ENCODE measurements at regions not wholly inside any gene's neighbourhood (a gene's known extent, or its start where the extent isn't known, plus 50 kb on each side); places are given as distances from the start of the nearest gene placed in this dataset.

DNA sequence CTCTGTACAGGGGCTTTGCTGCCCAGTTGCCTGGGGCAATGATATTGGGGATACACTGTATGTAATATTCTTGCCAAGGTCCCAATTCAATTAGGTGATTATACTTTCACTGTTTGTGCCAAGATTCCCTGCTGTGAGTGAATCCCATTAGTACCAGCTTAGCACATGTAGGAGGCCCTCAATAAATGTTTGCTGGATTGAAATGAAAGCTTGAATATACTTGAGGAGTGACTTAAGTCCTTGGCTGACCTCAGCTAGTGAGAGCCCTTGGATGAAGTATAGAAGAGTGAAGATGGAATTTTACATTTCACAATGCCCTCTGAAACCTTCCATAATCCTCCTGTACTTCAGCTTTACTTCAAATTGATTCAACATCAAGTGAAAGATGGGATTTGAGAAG lies 102.9 kb downstream of the GATA6 start:
- Mint-ChIP-seq H3K4me3 (ENCODE audit: unreplicated experiment) (no peak overlapping the region), H3K4me1 (ENCODE audit: low read depth) (no peaks in the 10 kb centered on the region), H3K9me3 (ENCODE audit: low read depth) (peaks cover 5% of the 10 kb centered on the region), H3K27me3 (ENCODE audit: low read depth) (peaks cover 32% of the 10 kb centered on the region), H3K27ac (ENCODE audit: unreplicated experiment) (no peak overlapping the region), H3K36me3 (ENCODE audit: low read depth) (no peaks in the 10 kb centered on the region)
- DNase-seq (ENCODE audit: low spot score) = no peak
- TF ChIP-seq, protein P1, sequence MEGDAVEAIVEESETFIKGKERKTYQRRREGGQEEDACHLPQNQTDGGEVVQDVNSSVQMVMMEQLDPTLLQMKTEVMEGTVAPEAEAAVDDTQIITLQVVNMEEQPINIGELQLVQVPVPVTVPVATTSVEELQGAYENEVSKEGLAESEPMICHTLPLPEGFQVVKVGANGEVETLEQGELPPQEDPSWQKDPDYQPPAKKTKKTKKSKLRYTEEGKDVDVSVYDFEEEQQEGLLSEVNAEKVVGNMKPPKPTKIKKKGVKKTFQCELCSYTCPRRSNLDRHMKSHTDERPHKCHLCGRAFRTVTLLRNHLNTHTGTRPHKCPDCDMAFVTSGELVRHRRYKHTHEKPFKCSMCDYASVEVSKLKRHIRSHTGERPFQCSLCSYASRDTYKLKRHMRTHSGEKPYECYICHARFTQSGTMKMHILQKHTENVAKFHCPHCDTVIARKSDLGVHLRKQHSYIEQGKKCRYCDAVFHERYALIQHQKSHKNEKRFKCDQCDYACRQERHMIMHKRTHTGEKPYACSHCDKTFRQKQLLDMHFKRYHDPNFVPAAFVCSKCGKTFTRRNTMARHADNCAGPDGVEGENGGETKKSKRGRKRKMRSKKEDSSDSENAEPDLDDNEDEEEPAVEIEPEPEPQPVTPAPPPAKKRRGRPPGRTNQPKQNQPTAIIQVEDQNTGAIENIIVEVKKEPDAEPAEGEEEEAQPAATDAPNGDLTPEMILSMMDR (IDR thresholded peaks at IDR 0.05) = no peak

DNA sequence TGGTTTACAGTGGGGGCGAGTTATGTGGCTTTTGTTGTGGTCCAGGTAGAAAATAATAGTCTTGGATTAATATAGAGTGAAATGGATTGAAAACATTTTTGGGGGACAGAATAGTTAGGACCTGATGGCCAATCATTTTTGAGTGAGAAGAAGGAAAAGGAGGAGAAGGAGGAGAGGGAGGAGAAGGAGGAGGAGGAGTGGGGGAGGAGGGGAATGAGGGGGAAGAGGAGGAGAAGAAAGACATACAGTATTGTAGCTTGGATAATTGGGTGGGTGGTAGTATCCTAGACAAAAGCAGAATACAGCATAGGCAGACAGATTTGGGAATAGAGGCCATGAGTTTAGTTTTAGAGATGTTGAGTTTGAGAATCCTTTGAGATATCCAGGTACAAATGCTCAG lies 101.6 kb downstream of the GATA6 start:
- H3K27me3 Mint-ChIP-seq (ENCODE audit: low read depth) = peaks cover 37% of the 10 kb centered on the region

DNA sequence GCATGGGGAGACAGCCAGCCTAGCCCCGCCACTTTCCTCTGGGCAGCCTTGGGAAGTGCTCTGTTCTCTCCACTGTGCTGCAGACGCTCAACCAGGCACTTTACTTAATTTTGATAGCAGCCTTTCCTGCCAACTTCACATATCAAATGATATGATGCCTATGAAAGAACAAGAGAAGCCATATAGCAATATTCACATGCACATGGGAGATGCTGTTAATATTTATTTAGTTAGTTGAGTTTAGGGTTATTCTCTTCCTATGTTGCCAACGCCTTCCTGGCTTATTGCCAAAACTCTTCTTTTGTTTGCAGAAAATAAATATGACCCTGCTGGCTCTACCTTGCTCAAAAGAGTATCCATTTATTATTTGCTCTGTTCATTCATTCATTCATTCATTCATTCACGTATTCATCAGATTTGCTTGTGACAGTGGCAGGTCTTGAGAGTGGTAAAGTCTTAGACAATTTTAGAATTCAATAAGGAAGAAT lies 99.3 kb downstream of the GATA6 start:
- Mint-ChIP-seq H3K27me3 (ENCODE audit: low read depth) (peaks cover 31% of the 10 kb centered on the region), H3K27ac (ENCODE audit: unreplicated experiment) (no peak overlapping the region), H3K36me3 (ENCODE audit: low read depth) (peaks cover 3% of the 10 kb centered on the region), H3K4me3 (ENCODE audit: unreplicated experiment) (no peak overlapping the region), H3K9me3 (ENCODE audit: low read depth) (no peaks in the 10 kb centered on the region), H3K4me1 (ENCODE audit: low read depth) (no peaks in the 10 kb centered on the region)
- TF ChIP-seq, protein P1 (IDR thresholded peaks at IDR 0.05) = no peak
- no peak for DNase-seq (ENCODE audit: low spot score)

More for the DNA sequence above, 101.6 kb downstream of the GATA6 start:
- Mint-ChIP-seq H3K27ac (ENCODE audit: unreplicated experiment) (no peak overlapping the region), H3K9me3 (ENCODE audit: low read depth) (peaks cover 5% of the 10 kb centered on the region), H3K4me1 (ENCODE audit: low read depth) (no peaks in the 10 kb centered on the region), H3K4me3 (ENCODE audit: unreplicated experiment) (no peak overlapping the region), H3K36me3 (ENCODE audit: low read depth) (no peaks in the 10 kb centered on the region)
- TF ChIP-seq, protein P1 (IDR thresholded peaks at IDR 0.05) = no peak
- DNase-seq (ENCODE audit: low spot score) = no peak

DNA sequence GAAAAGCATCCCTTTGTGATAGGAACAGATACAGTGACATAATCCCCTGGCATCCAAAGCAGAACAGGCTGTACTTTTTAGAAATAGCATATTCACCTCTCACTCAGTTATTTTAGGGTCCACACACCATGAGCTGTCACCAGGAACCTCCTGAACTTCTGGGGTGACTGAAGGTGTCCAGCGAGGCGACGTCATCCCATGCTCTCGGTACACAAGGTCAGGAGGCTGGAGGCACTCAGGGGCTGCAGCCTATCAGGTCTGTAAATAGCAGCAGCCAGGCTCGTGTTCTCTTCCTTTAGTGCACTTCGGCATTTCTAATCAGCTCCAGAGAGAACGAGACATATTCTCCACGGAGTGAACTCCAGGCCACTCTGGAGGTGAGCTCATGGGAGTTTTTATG lies 98.3 kb downstream of the GATA6 start:
- no peak overlapping the region for H3K4me3 Mint-ChIP-seq (ENCODE audit: unreplicated experiment)

DNA sequence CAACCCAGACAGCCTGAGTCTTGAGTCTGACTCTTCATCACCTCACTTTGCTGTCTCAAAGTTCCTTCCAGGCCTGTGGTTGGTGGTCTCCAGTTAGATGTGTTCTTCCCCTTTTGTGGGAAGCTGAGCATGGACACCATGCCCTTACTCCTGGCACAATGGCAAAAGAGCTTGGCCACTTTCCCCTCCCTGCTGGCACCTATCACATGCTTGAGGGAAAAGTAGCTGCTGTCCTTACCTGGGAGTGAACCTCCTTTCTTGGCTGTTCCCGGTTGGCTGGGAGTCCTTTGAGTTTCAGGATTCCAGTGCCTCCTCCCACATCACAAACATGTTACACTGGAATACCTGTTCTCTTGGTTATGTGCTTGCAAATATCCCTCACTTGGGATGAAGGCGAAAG lies 97.8 kb downstream of the GATA6 start:
- TF ChIP-seq, protein P1 (IDR thresholded peaks at IDR 0.05) = no peak
- Mint-ChIP-seq H3K27me3 (ENCODE audit: low read depth) (peaks cover 29% of the 10 kb centered on the region), H3K36me3 (ENCODE audit: low read depth) (peaks cover 3% of the 10 kb centered on the region), H3K4me1 (ENCODE audit: low read depth) (no peaks in the 10 kb centered on the region), H3K4me3 (ENCODE audit: unreplicated experiment) (no peak overlapping the region), H3K9me3 (ENCODE audit: low read depth) (no peaks in the 10 kb centered on the region), H3K27ac (ENCODE audit: unreplicated experiment) (no peak overlapping the region)
- DNase-seq (ENCODE audit: low spot score) = no peak

More for the DNA sequence above, 98.3 kb downstream of the GATA6 start:
- Mint-ChIP-seq H3K36me3 (ENCODE audit: low read depth) (peaks cover 3% of the 10 kb centered on the region), H3K27me3 (ENCODE audit: low read depth) (peaks cover 30% of the 10 kb centered on the region), H3K9me3 (ENCODE audit: low read depth) (no peaks in the 10 kb centered on the region), H3K27ac (ENCODE audit: unreplicated experiment) (no peak overlapping the region), H3K4me1 (ENCODE audit: low read depth) (no peaks in the 10 kb centered on the region)
- TF ChIP-seq, protein P1 (IDR thresholded peaks at IDR 0.05) = no peak
- DNase-seq (ENCODE audit: low spot score) = no peak
